NCI-H1048 (cell line): ENCODE measurements at regions not wholly inside any gene's neighbourhood (a gene's known extent, or its start where the extent isn't known, plus 50 kb on each side); places are given as distances from the start of the nearest gene placed in this dataset.

Experiments used
- DNase-seq: peaks from one replicate; lab custom pipeline; 2025; lab: John Stamatoyannopoulos, UW

GRCh38 chr14:71680736-71681387, 251.4 kb upstream of the RGS6 start:
- DNase-seq, result no peak

DNA sequence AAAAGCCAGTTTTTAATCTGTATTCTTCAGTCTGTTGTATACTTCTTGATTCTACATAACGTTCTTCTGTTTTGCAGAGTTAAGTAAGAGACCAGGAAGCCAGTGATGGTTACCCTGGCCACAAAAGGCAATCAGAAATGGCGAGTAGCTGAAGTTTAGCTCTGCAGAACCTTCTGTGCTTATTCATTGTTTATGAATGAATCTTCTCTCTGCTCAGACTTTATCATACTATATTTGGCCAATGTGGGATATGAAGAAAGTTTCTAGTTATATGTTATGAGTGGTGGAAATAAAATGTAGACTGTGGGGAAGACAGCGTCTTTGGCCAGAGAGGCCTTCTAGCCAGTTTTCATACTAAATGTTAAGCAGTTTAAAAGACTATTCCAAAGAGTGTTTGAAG, 249.9 kb upstream of the RGS6 start:
- DNase-seq, result no peak

GRCh38 chr14:71684323-71684722, 247.9 kb upstream of the RGS6 start:
- DNase-seq, result no peak

GRCh38 chr14:71686677-71687076, 245.6 kb upstream of the RGS6 start:
- DNase-seq, result no peak

DNA sequence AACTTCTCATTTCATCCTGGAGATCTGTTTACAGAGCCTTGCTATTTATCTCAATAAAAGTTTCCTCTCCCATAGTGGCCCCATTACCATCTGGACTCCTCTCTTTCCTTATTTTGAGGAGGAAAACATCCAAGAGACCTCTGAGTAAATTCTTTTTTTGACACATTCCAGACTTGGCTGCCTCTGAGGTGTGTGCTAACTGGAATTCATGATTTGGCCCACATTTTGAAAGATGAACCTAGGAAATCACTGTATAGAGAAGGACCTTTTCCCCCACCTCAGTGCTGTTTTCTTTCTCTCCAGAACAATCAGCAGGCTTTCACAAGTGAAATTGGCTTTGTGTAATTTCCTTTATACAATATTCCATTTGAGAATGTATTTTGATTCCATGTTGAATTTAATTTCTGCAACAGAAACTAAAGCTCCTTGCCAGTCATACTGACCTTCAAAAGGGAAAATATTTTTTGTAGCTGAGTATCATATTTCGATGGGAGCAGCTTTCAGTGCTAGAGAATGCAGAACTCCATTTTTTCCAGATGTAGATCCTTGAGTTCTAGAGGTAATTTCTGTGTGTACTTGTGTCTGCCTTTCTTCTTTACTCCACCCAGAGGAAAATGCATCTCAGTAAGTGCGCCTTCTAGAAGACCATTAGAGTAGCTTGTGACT, 244.9 kb upstream of the RGS6 start:
- no peak for DNase-seq

DNA sequence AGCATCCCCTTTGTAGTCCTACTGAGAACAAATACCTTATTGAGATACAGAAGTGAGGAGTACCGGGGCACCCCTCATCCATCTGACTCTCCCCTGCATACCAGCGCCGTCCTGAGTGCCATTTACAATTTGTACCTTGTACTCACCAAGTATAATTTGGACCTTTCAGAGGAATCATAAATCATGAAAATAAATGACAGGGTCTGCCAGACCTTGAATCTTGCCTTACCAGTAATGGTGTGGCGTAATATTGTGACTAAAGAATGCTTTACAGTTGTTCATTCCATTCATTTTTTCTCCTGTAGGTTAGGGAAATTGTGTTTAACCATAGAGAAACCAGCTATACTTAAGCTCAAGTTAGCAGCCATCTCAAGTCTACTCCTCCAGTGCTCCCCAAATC, 243.7 kb upstream of the RGS6 start:
- no peak for DNase-seq

DNA sequence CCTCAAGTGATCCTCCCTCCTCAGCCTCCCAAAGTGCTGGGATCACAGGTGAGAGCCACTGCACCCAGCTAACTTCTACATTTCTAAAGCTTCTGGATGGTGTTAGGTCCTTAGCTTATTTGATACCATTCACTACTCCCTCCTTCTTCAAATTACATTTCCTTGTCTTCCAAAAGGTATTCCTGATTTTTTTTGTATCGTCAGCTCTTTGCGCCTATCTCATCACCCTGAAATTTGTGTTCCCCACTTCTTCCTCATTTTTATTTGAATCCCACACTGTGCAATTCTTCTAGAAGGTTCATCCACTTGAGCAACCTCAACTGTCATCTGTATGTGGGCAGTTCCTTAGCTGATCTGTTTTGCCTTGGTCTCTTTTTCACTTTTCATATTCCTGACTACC, 241.8 kb upstream of the RGS6 start:
- DNase-seq, result no peak

- DNase-seq, result no peak
These were observed 239.7 kb upstream of the RGS6 start for GRCh38 chr14:71692496-71692895.

DNA sequence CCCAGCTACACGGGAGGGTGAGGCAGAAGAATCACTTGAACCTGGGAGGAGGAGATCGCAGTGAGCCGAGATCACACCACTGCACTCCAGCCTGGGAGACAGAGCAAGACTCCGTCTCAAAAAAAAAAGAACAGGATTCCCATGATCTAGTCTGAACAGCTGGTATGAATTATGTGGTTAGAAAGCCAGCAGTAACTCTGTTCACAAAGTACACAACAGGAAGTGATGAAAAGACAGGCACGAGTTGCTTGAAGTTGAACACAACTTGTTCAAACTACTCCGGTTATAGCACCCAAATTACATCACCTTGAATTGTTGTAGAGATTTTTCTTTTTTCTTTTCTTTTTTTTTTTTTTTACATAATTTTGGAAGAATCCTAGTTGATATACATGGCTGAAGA, 238.8 kb upstream of the RGS6 start:
- no peak for DNase-seq

GRCh38 chr14:71694591-71695530, 237.4 kb upstream of the RGS6 start:
- DNase-seq, result no peak

DNA sequence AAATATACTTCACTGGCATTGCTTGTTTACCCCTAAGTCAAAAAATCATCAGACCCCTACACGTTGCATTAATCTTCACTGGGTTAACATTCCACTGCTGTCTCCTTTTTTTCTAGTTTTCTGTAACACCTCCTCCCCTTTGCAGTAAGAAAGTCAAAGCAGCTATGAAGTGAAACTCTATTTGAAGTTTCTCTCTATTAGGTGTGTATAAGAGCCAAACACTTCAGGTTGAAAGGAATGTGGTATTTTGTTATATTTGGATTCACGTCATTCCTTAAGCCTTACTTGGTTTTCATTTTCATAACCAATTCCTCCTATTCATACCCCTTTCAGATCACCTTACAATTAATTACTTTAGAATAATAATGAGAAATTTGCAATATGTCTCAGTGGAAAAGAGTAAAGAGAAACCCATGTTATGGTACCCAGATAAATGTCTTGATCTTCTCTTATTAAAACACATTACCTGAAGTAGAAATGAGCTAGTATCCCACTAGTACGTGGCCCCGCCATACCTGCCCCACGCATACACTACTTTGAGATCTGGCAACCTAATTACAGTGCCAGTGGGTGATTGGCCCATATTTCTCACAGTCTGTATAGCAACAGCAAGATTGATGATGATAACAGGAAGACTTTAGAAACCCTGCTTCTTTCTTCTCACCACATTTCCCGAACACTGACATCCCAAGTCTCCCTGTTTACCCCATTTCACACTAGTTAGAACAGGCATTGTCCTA, 236.4 kb upstream of the RGS6 start:
- no peak for DNase-seq

DNA sequence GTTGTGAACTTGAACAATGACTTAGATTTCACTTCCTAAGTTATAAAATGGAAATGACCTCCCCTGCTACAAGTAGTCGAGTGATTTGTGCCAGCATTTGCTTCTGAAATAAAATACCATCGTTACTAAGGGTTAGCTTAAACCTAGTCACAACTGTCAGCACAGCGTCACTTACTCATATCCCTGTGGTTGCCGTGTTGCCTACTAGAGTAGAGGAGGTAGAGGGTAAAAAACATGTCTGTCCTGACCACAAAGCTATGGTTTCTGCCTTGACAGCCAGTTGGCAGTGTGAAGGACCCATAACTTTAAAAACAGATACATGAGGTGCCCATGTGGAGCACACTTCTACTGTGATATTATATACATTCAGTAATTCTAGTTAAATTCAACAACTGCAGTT, 234.2 kb upstream of the RGS6 start:
- DNase-seq, result no peak

- no peak for DNase-seq
These were observed 233.6 kb upstream of the RGS6 start for GRCh38 chr14:71698673-71699072.

GRCh38 chr14:71701990-71702389, 230.2 kb upstream of the RGS6 start:
- DNase-seq, result no peak

DNA sequence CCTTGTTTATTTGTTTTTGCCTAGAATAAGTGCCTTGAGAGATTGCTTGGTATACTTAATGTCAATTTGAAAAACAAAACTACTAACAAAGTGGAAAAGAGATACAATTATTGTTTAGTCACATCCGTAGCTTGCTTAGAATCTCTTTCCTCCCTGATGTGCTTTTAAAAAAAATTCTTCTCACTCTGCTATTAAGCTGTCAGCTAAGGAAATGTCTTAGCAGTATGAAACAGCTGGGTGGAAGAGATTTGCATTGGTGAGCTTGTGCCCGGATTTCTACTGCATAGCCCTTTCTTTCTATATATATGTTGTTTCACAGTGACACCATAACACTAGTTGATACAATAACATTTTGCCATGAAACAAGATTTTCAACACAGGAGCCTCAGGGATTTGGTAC, 229.4 kb upstream of the RGS6 start:
- DNase-seq, result no peak

- no peak for DNase-seq
These were observed 228.8 kb upstream of the RGS6 start for GRCh38 chr14:71703477-71703876.

GRCh38 chr14:71704210-71704609, 228.0 kb upstream of the RGS6 start:
- DNase-seq, result no peak

DNA sequence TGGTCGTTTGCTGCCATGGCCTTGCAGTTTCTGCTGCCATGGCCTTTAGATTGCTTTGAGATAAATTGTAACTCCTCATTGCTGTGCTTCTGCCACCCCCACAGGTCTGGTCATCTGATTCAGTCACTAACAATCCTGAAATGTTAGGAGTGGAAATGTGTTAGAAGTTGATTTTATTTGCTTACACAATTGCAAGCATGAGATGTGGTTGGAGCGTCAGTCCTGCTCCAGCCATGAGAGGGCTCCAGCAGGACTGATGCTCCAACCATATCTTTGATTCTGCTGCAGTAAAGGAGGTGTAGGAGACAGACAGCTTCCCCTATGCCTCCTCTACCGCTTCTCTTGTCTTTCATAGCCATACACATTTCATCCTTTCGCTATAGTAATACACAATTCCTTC, 226.8 kb upstream of the RGS6 start:
- DNase-seq, result no peak

DNA sequence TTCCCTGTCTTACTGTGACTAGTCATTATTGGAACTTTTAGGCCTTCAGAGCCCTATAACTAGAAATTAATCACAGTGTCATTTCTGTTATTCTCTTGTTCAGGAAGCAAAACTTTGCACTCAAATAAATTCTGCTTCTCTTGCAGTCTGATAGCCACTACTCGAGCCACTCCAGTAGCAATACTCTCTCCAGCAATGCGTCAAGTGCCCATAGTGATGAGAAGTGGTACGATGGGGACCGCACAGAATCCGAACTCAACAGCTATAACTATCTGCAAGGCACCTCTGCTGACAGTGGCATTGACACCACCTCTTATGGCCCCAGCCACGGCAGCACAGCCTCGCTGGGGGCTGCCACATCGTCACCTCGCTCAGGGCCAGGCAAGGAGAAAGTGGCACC, 223.2 kb upstream of the RGS6 start:
- DNase-seq, result no peak

GRCh38 chr14:71709987-71710386, 222.2 kb upstream of the RGS6 start:
- no peak for DNase-seq

- no peak for DNase-seq
These were observed 221.1 kb upstream of the RGS6 start for GRCh38 chr14:71711125-71711524.

GRCh38 chr14:71711619-71712018, 220.6 kb upstream of the RGS6 start:
- no peak for DNase-seq
